ENCODE measurements at regions not wholly inside any gene's neighbourhood (a gene's known extent, or its start where the extent isn't known, plus 50 kb on each side); places are given as distances from the start of the nearest gene placed in this dataset.

DNA sequence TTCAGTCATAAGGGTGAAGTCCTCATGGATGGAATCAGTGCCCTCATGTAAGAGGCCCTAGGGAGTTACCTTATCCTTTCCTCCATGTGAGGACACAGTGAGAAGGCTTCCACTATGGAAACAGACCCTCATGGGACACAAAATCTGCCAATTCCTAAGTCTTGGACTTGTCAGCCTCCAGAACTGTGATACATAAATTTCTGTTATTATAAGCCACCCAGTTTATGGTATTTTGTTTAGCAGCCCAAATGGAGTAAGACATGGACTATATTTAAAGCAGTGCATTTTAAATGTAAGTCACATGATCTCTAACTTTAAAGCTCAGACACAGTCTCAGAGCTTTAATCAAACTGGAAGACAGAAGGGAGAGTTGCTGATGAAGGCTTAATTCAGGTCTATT is 619.8 kb upstream of the CHORDC1 start:
- TF ChIP-seq, protein P1, sequence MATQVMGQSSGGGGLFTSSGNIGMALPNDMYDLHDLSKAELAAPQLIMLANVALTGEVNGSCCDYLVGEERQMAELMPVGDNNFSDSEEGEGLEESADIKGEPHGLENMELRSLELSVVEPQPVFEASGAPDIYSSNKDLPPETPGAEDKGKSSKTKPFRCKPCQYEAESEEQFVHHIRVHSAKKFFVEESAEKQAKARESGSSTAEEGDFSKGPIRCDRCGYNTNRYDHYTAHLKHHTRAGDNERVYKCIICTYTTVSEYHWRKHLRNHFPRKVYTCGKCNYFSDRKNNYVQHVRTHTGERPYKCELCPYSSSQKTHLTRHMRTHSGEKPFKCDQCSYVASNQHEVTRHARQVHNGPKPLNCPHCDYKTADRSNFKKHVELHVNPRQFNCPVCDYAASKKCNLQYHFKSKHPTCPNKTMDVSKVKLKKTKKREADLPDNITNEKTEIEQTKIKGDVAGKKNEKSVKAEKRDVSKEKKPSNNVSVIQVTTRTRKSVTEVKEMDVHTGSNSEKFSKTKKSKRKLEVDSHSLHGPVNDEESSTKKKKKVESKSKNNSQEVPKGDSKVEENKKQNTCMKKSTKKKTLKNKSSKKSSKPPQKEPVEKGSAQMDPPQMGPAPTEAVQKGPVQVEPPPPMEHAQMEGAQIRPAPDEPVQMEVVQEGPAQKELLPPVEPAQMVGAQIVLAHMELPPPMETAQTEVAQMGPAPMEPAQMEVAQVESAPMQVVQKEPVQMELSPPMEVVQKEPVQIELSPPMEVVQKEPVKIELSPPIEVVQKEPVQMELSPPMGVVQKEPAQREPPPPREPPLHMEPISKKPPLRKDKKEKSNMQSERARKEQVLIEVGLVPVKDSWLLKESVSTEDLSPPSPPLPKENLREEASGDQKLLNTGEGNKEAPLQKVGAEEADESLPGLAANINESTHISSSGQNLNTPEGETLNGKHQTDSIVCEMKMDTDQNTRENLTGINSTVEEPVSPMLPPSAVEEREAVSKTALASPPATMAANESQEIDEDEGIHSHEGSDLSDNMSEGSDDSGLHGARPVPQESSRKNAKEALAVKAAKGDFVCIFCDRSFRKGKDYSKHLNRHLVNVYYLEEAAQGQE (IDR thresholded peaks at IDR 0.05; ENCODE audit: insufficient read depth in 1 of 2, low read depth in 2 of 2, low read length in 2 of 2): no peak
- no peak for TF ChIP-seq POLR2AphosphoS5 (IDR thresholded peaks at IDR 0.05; ENCODE audit: low read depth, low read length)

- no peak for TF ChIP-seq SIN3A (IDR thresholded peaks at IDR 0.05; ENCODE audit: borderline replicate concordance, insufficient read depth, low read length)
- TF ChIP-seq, protein P1 (IDR thresholded peaks at IDR 0.05; ENCODE audit: insufficient read depth in 1 of 2, low read depth in 2 of 2, low read length in 2 of 2): no peak
- TF ChIP-seq POLR2AphosphoS5 (IDR thresholded peaks at IDR 0.05; ENCODE audit: low read depth, low read length): no peak
- no peak for TF ChIP-seq TAF1 (IDR thresholded peaks at IDR 0.05; ENCODE audit: borderline replicate concordance, insufficient read depth, low read length)
Measured at GRCh38 chr11:90840071-90840470, 617.2 kb upstream of the CHORDC1 start.

- TF ChIP-seq TAF1 (IDR thresholded peaks at IDR 0.05; ENCODE audit: borderline replicate concordance, insufficient read depth, low read length) (no peak), SIN3A (IDR thresholded peaks at IDR 0.05; ENCODE audit: borderline replicate concordance, insufficient read depth, low read length) (no peak)
- TF ChIP-seq, protein P1 (IDR thresholded peaks at IDR 0.05; ENCODE audit: insufficient read depth in 1 of 2, low read depth in 2 of 2, low read length in 2 of 2): no peak
Measured at GRCh38 chr11:90836031-90836430, 613.2 kb upstream of the CHORDC1 start.

- TF ChIP-seq, protein P1 (IDR thresholded peaks at IDR 0.05; ENCODE audit: insufficient read depth in 1 of 2, low read depth in 2 of 2, low read length in 2 of 2): no peak
- TF ChIP-seq FOXP2 (optimal IDR thresholded peaks at IDR 0.05; ENCODE audit: borderline replicate concordance, extremely low read depth, extremely low read length, insufficient read depth) (no peak), TAF1 (IDR thresholded peaks at IDR 0.05; ENCODE audit: borderline replicate concordance, insufficient read depth, low read length) (no peak), SIN3A (IDR thresholded peaks at IDR 0.05; ENCODE audit: borderline replicate concordance, insufficient read depth, low read length) (no peak), POLR2AphosphoS5 (IDR thresholded peaks at IDR 0.05; ENCODE audit: low read depth, low read length) (no peak)
Measured at GRCh38 chr11:90823446-90823845, 600.6 kb upstream of the CHORDC1 start.

- TF ChIP-seq POLR2AphosphoS5 (IDR thresholded peaks at IDR 0.05; ENCODE audit: low read depth, low read length) (no peak), TAF1 (IDR thresholded peaks at IDR 0.05; ENCODE audit: borderline replicate concordance, insufficient read depth, low read length) (no peak), SIN3A (IDR thresholded peaks at IDR 0.05; ENCODE audit: borderline replicate concordance, insufficient read depth, low read length) (no peak), FOXP2 (optimal IDR thresholded peaks at IDR 0.05; ENCODE audit: borderline replicate concordance, extremely low read depth, extremely low read length, insufficient read depth) (no peak)
- TF ChIP-seq, protein P1 (IDR thresholded peaks at IDR 0.05; ENCODE audit: insufficient read depth in 1 of 2, low read depth in 2 of 2, low read length in 2 of 2): no peak
Measured at GRCh38 chr11:90822996-90823395, 600.1 kb upstream of the CHORDC1 start.
